ENCODE measurements at regions not wholly inside any gene's neighbourhood (a gene's known extent, or its start where the extent isn't known, plus 50 kb on each side); places are given as distances from the start of the nearest gene placed in this dataset.

GRCh38 chr2:122590524-122590923 lies 835.1 kb downstream of the TSN start:
- Mint-ChIP-seq H3K27me3 (ENCODE audit: unreplicated experiment) (no peaks in the 10 kb centered on the region), H3K27ac (ENCODE audit: unreplicated experiment) (no peak overlapping the region), H3K4me3 (ENCODE audit: unreplicated experiment) (no peak overlapping the region), H3K36me3 (ENCODE audit: low read depth, unreplicated experiment) (no peaks in the 10 kb centered on the region), H3K9me3 (ENCODE audit: unreplicated experiment) (no peaks in the 10 kb centered on the region), H3K4me1 (ENCODE audit: unreplicated experiment) (no peaks in the 10 kb centered on the region)
- TF ChIP-seq CTCF (IDR thresholded peaks at IDR 0.05; ENCODE audit: unreplicated experiment): no peak
- DNase-seq (ENCODE audit: low spot score): no peak

GRCh38 chr2:122595065-122595464 lies 839.6 kb downstream of the TSN start:
- Mint-ChIP-seq H3K27me3 (ENCODE audit: unreplicated experiment) (no peaks in the 10 kb centered on the region), H3K9me3 (ENCODE audit: unreplicated experiment) (no peaks in the 10 kb centered on the region), H3K27ac (ENCODE audit: unreplicated experiment) (no peak overlapping the region), H3K4me3 (ENCODE audit: unreplicated experiment) (no peak overlapping the region), H3K4me1 (ENCODE audit: unreplicated experiment) (no peaks in the 10 kb centered on the region), H3K36me3 (ENCODE audit: low read depth, unreplicated experiment) (no peaks in the 10 kb centered on the region)
- no peak for TF ChIP-seq CTCF (IDR thresholded peaks at IDR 0.05; ENCODE audit: unreplicated experiment)
- DNase-seq (ENCODE audit: low spot score): no peak

GRCh38 chr2:122596598-122596997 lies 841.1 kb downstream of the TSN start:
- no peaks in the 10 kb centered on the region for H3K9me3 Mint-ChIP-seq (ENCODE audit: unreplicated experiment)

GRCh38 chr2:122598784-122599183 lies 843.3 kb downstream of the TSN start:
- H3K27ac Mint-ChIP-seq (ENCODE audit: unreplicated experiment): no peak overlapping the region
- no peak for TF ChIP-seq CTCF (IDR thresholded peaks at IDR 0.05; ENCODE audit: unreplicated experiment)
- no peaks in the 10 kb centered on the region for H3K36me3 Mint-ChIP-seq (ENCODE audit: low read depth, unreplicated experiment)
- H3K27me3 Mint-ChIP-seq (ENCODE audit: unreplicated experiment): no peaks in the 10 kb centered on the region
- H3K9me3 Mint-ChIP-seq (ENCODE audit: unreplicated experiment): no peaks in the 10 kb centered on the region
- no peaks in the 10 kb centered on the region for H3K4me1 Mint-ChIP-seq (ENCODE audit: unreplicated experiment)
- no peak overlapping the region for H3K4me3 Mint-ChIP-seq (ENCODE audit: unreplicated experiment)
- no peak for DNase-seq (ENCODE audit: low spot score)

More at GRCh38 chr2:122596598-122596997, 841.1 kb downstream of the TSN start:
- Mint-ChIP-seq H3K27me3 (ENCODE audit: unreplicated experiment) (no peaks in the 10 kb centered on the region), H3K4me3 (ENCODE audit: unreplicated experiment) (no peak overlapping the region), H3K36me3 (ENCODE audit: low read depth, unreplicated experiment) (no peaks in the 10 kb centered on the region), H3K4me1 (ENCODE audit: unreplicated experiment) (no peaks in the 10 kb centered on the region), H3K27ac (ENCODE audit: unreplicated experiment) (no peak overlapping the region)
- DNase-seq (ENCODE audit: low spot score): no peak
- TF ChIP-seq CTCF (IDR thresholded peaks at IDR 0.05; ENCODE audit: unreplicated experiment): no peak

GRCh38 chr2:122610948-122611609 lies 855.6 kb downstream of the TSN start:
- Mint-ChIP-seq H3K27me3 (ENCODE audit: unreplicated experiment) (no peaks in the 10 kb centered on the region), H3K9me3 (ENCODE audit: unreplicated experiment) (no peaks in the 10 kb centered on the region), H3K4me3 (ENCODE audit: unreplicated experiment) (no peak overlapping the region), H3K4me1 (ENCODE audit: unreplicated experiment) (no peaks in the 10 kb centered on the region), H3K27ac (ENCODE audit: unreplicated experiment) (no peak overlapping the region), H3K36me3 (ENCODE audit: low read depth, unreplicated experiment) (no peaks in the 10 kb centered on the region)
- TF ChIP-seq CTCF (IDR thresholded peaks at IDR 0.05; ENCODE audit: unreplicated experiment): no peak
- no peak for DNase-seq (ENCODE audit: low spot score)

All from endothelial cell (in vitro differentiated cells).